ENCODE measurements at regions not wholly inside any gene's neighbourhood (a gene's known extent, or its start where the extent isn't known, plus 50 kb on each side); places are given as distances from the start of the nearest gene placed in this dataset.

- TF ChIP-seq CTCF (IDR thresholded peaks at IDR 0.05) (no peak), ZFX (IDR thresholded peaks at IDR 0.05; ENCODE audit: borderline replicate concordance) (no peak)
Measured at GRCh38 chr4:32826169-32826568, 2106.0 kb downstream of the PCDH7 start.

Measured in 22Rv1 (cell line).